Posterior vena cava (tissue), 2 donors: ENCODE measurements at regions not wholly inside any gene's neighbourhood (a gene's known extent, or its start where the extent isn't known, plus 50 kb on each side); places are given as distances from the start of the nearest gene placed in this dataset.
A peak's percentile ranks its signal among the peaks of the same experiment; 100 is the strongest.
"Not testable (repeated sequence)": the region's sequence is repeated elsewhere in the genome, so short reads cannot be mapped to it uniquely, and the experiment has no call there.

Source experiments
- DNase-seq: peaks from one replicate; pipeline ENCODE4 v3.0.0-alpha.2; 2020; ENCODE audit warnings: low spot score
- intact Hi-C, 2 donors: fragments of 100-400 bp; cut with DNase I; formaldehyde crosslinking; loops; one replicate each; pipeline versions ENCODE4 v1.14.1 to v1.14.2; 2022 to 2023
- donor health status: DM: yes; HTN: yes; CAD: no.
- donor health status: DM: yes; HTN: yes; CAD: no.

DNA sequence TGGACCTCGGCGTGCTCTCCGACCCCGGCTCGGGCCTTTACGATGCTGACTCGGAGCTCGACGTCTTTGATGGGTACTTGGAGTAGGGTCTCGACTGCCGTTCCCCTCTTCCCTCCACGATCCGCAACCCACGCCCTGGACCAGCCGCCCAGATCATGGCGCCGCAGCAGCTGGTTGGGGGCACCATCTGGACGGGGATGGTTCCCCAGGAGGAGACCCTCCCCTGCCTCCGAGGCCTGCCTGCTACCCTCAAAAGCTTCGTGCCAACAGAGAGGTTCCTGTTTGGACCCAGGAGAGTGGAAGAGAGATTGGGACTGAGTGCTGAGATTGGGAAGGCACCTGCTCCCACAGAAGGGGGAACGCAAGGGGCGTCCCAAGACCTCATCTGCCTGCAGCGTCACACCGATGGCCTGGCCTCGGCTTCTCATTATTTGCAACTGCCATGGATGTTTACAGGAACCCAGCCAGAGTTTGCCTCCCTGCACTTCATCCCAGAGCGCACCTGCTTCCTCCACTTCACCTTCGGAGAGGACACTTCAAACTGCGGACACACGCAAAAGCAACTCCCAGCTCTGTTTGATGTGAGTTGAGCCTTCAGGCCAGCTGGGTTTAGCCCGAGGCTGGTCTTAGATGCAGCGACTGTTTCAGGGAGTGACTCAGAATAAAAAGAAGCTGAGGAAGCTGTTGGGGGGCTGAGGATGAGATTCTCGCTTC, 58.9 kb downstream of the GOLGA6L7 start:
- DNase-seq = peak; percentile 43
- intact Hi-C loops = not testable (repeated sequence)

- DNase-seq, intact Hi-C loops: not testable (repeated sequence)
Observed at GRCh38 chr15:28788649-28789400, 59.6 kb downstream of the GOLGA6L7 start.

- intact Hi-C loops, DNase-seq: not testable (repeated sequence)
Observed at GRCh38 chr15:28788176-28788575, 60.3 kb downstream of the GOLGA6L7 start.

DNA sequence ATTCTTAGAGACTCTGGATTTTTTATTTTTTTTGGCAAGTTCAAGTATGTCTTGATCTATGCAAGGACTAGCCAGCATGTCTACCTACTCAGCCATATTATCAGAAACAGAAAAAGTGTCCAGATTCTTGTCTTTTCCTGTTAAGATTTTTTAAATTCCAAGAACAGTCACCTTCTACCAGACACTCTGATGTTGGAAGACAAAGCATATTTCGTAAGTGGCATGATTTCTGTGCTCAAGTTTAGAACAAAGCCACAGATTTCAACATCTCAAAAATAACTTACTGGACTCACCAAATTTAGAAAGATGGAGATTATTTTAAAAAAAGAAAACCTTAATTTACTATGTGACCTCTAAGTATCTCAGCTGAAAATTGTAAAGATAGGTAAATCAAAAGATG, 61.9 kb downstream of the GOLGA6L7 start:
- no peak for DNase-seq
- intact Hi-C loops = no loop called here

DNA sequence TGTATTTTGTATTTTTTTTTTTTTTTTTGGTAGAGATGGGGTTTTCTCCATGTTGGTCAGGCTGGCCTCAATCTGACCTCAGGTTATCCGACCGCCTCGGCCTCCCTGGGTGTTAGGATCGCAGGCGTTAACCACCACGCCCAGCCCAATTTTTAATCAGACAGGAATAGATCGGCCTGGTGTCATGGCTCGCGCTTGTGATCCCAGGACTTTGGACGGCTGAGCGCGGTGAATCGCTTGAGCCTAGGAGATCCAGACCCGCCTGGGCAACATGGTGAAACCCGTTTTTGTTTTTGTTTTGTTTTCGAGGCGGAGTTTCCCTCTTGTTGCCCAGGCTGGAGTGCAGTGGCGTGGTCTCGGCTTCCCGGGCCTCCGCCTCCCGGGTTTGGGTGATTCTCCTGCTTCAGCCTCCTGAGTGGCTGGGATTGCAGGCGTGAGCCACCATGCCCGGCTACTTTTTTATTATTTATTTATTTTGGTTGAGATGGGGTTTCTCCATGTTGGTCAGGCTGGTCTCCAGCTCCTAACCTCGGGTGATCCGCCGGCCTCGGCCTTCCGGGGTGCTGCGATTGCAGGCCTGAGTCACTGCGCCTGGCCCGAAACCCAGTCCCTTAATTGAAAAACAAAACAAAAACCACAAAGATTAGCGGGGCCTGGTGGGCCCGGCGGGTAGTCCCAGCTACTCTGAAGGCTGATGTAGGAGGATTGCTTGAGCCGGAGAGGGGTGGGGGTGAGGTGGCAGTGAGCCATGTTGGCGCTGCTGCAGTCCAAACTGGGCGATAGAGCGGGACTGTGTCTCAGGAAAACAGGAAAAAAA, 63.9 kb downstream of the GOLGA6L7 start:
- intact Hi-C loops, DNase-seq: not testable (repeated sequence)

DNA sequence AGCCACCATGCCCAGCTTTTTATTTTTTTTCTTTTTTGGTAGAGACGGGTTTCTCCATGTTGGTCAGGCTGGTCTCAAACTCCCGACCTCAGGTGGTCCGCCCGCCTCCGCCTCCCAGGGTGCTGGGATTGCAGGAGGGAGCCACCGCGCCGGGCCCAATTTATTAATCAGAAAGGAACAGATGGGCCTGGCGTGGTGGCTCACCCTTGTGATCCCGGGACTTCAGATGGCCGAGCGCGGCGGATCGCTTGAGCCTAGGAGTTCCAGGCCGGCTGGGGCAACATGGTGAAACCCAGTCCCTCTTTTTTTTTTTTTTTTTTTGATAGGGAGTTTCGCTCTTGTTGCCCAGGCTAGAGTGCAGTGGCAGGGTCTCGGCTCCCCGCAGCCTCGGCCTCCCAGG, 64.6 kb downstream of the GOLGA6L7 start:
- DNase-seq = no peak
- intact Hi-C loops = no loop called here

DNA sequence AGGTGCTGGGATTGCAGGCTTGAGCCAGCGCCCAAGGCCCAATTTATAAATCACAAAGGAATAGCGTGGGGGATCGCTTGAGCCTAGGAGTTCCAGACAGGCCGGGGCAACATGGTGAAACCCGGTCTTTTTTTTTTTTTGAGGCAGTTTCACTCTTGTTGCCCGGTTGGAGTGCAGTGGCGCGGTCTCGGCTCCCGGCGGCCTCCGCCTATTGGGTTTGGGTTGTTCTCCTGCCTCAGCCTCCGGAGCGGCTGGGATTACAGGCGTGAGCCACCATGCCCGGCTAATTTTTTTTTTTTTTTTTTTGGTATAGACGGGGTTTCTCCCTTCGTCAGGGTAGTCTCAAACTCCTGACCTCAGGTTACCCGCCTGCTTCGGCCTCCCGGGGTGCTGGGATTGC, 65.0 kb downstream of the GOLGA6L7 start:
- intact Hi-C loops = no loop called here
- no peak for DNase-seq

DNA sequence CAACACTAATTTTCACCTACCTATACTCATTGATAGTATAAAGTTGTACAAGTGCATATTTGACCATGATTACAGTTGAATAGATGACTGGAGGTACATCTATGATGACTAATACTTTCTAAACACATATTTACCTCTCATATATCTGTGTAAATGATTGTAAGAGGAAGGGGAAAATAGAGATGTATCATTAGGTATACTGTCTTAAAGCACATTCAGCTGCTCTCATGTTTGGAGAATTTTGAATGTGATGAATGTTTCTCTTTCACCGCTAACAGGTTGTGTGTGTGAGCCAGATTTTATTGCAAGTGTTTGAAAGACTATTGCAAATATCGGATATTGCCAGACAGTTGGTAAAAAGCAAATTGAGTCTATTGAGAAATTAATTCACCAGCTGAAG, 66.2 kb upstream of the GOLGA8M start:
- DNase-seq, intact Hi-C loops: not testable (repeated sequence)

GRCh38 chr15:28772857-28773256, 60.6 kb upstream of the GOLGA8M start:
- DNase-seq, intact Hi-C loops: not testable (repeated sequence)
